Astrocyte (in vitro differentiated cells and primary cell): ENCODE measurements at regions not wholly inside any gene's neighbourhood (a gene's known extent, or its start where the extent isn't known, plus 50 kb on each side); places are given as distances from the start of the nearest gene placed in this dataset.

Experiments used
- DNase-seq: peaks from one replicate; pipeline ENCODE4 v3.0.0-alpha.2; 2010; ENCODE audit warnings: low read depth
- FAIRE-seq: peaks from 2 replicates; lab custom pipeline; 2011; peaks lifted over from hg19 to GRCh38; lab: Jason Lieb, UNC
- H2AFZ ChIP-seq: 2 replicates; pipeline ENCODE4 v1.6.0; 2012; ENCODE audit warnings: low read depth, low read length, inconsistent platforms
- H3K27ac ChIP-seq: 2 replicates; pipeline ENCODE4 v1.5.1; 2011; ENCODE audit warnings: low read depth, low read length, inconsistent platforms
- H3K27me3 ChIP-seq: 2 replicates; pipeline ENCODE4 v1.6.0; 2011; ENCODE audit warnings: low read length, inconsistent platforms; ENCODE audit not compliant: insufficient read depth
- H3K36me3 ChIP-seq: 2 replicates; pipeline ENCODE4 v1.5.1; 2011; ENCODE audit warnings: low read length, inconsistent platforms; ENCODE audit not compliant: insufficient read depth
- H3K4me1 ChIP-seq: 2 replicates; pipeline ENCODE4 v1.5.1; 2011; ENCODE audit warnings: low read length, inconsistent platforms; ENCODE audit not compliant: insufficient read depth
- H3K4me2 ChIP-seq: 2 replicates; pipeline ENCODE4 v1.6.0; 2012; ENCODE audit warnings: low read length, inconsistent platforms
- H3K4me3 ChIP-seq: 2 replicates; pipeline ENCODE4 v1.5.1; 2011; ENCODE audit warnings: low read depth, mild to moderate bottlenecking, low read length, inconsistent platforms; ENCODE audit not compliant: insufficient read depth
- H3K79me2 ChIP-seq: 2 replicates; pipeline ENCODE4 v1.6.0; 2012; ENCODE audit warnings: mild to moderate bottlenecking, low read length, inconsistent platforms; ENCODE audit not compliant: insufficient read depth
- H3K9ac ChIP-seq: 2 replicates; pipeline ENCODE4 v1.6.0; 2012; ENCODE audit warnings: mild to moderate bottlenecking, low read length, inconsistent platforms
- H3K9me3 ChIP-seq: 2 replicates; pipeline ENCODE4 v1.5.1; 2012; ENCODE audit warnings: low read depth, mild to moderate bottlenecking, low read length, inconsistent platforms; ENCODE audit not compliant: insufficient read depth
- H4K20me1 ChIP-seq: 2 replicates; pipeline ENCODE4 v1.6.0; 2012; ENCODE audit warnings: low read length, inconsistent platforms; ENCODE audit not compliant: insufficient read depth
- H3K27ac Mint-ChIP-seq: one replicate; pipeline ENCODE4 v1.8.0; 2021; ENCODE audit warnings: mild to moderate bottlenecking, mixed read lengths; ENCODE audit not compliant: unreplicated experiment
- H3K27me3 Mint-ChIP-seq: one replicate; pipeline ENCODE4 v1.8.0; 2021; ENCODE audit warnings: low read depth, mixed read lengths; ENCODE audit not compliant: unreplicated experiment
- H3K36me3 Mint-ChIP-seq: one replicate; pipeline ENCODE4 v1.8.0; 2021; ENCODE audit warnings: low read depth, mixed read lengths; ENCODE audit not compliant: unreplicated experiment
- H3K4me1 Mint-ChIP-seq: one replicate; pipeline ENCODE4 v1.8.0; 2021; ENCODE audit warnings: low read depth, mixed read lengths; ENCODE audit not compliant: unreplicated experiment
- H3K4me3 Mint-ChIP-seq: one replicate; pipeline ENCODE4 v1.8.0; 2021; ENCODE audit warnings: mild to moderate bottlenecking, moderate library complexity, mixed read lengths; ENCODE audit not compliant: unreplicated experiment
- H3K9me3 Mint-ChIP-seq: one replicate; pipeline ENCODE4 v1.8.0; 2021; ENCODE audit warnings: mild to moderate bottlenecking, mixed read lengths; ENCODE audit not compliant: unreplicated experiment
- EZH2 ChIP-seq: IDR thresholded peaks from 2 replicates; pipeline ENCODE4 v1.6.1; 2012; ENCODE audit warnings: mild to moderate bottlenecking, low read length, inconsistent platforms; ENCODE audit not compliant: insufficient read depth
- TF ChIP-seq, protein P1 (sequence below): IDR thresholded peaks from 2 replicates; pipeline ENCODE4 v1.5.1; 2011; ENCODE audit warnings: low read depth, mild to moderate bottlenecking, inconsistent platforms, low read length, moderate library complexity; ENCODE audit not compliant: insufficient read depth

GRCh38 chr2:53230691-53231090 is 536.9 kb upstream of the CHAC2 start:
- Histone ChIP-seq H3K79me2 (no peaks in the 10 kb centered on the region), H3K27ac (no peak overlapping the region), H2AFZ (no peak overlapping the region), H3K4me2 (no peak overlapping the region), H3K4me3 (no peak overlapping the region), H3K27me3 (no peaks in the 10 kb centered on the region), H4K20me1 (no peaks in the 10 kb centered on the region), H3K36me3 (no peaks in the 10 kb centered on the region), H3K4me1 (no peaks in the 10 kb centered on the region), H3K9me3 (no peaks in the 10 kb centered on the region), H3K9ac (no peak overlapping the region)
- H3K4me1 Mint-ChIP-seq, result no peaks in the 10 kb centered on the region
- H3K27me3 Mint-ChIP-seq, result peaks cover 2% of the 10 kb centered on the region
- no peak for FAIRE-seq
- no peak overlapping the region for H3K27ac Mint-ChIP-seq
- TF ChIP-seq, protein P1, sequence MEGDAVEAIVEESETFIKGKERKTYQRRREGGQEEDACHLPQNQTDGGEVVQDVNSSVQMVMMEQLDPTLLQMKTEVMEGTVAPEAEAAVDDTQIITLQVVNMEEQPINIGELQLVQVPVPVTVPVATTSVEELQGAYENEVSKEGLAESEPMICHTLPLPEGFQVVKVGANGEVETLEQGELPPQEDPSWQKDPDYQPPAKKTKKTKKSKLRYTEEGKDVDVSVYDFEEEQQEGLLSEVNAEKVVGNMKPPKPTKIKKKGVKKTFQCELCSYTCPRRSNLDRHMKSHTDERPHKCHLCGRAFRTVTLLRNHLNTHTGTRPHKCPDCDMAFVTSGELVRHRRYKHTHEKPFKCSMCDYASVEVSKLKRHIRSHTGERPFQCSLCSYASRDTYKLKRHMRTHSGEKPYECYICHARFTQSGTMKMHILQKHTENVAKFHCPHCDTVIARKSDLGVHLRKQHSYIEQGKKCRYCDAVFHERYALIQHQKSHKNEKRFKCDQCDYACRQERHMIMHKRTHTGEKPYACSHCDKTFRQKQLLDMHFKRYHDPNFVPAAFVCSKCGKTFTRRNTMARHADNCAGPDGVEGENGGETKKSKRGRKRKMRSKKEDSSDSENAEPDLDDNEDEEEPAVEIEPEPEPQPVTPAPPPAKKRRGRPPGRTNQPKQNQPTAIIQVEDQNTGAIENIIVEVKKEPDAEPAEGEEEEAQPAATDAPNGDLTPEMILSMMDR, result no peak
- TF ChIP-seq EZH2, result no peak
- no peaks in the 10 kb centered on the region for H3K36me3 Mint-ChIP-seq
- DNase-seq, result no peak
- H3K9me3 Mint-ChIP-seq, result no peaks in the 10 kb centered on the region
- H3K4me3 Mint-ChIP-seq, result no peak overlapping the region

DNA sequence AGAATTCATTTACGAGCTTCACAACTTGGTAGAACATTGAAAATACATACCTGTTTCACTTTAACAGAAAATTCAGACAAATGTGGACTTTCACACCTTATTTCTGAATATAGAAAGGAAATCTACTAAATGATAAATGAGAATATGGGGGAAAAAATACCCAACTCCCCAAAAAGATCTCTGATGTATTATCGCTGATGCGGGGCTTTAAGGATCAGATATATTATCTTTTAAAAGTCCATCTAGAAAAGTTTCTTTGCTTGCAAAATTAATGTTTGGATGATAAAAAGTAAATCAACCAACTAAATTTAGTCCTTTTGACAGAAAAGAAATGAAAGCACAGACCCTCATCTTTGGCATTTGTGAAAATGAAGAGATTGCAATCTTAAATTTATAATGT is 540.1 kb upstream of the CHAC2 start:
- Histone ChIP-seq H3K79me2 (no peaks in the 10 kb centered on the region), H3K9me3 (no peaks in the 10 kb centered on the region), H2AFZ (no peak overlapping the region), H3K27ac (no peak overlapping the region), H3K4me1 (no peaks in the 10 kb centered on the region), H3K4me3 (no peak overlapping the region), H3K36me3 (no peaks in the 10 kb centered on the region), H3K4me2 (no peak overlapping the region), H4K20me1 (no peaks in the 10 kb centered on the region), H3K9ac (no peak overlapping the region), H3K27me3 (no peaks in the 10 kb centered on the region)
- no peak for FAIRE-seq
- TF ChIP-seq EZH2, result no peak
- TF ChIP-seq, protein P1, result no peak
- no peak for DNase-seq
- Mint-ChIP-seq H3K36me3 (no peaks in the 10 kb centered on the region), H3K4me3 (no peak overlapping the region), H3K27me3 (peaks cover 2% of the 10 kb centered on the region), H3K9me3 (no peaks in the 10 kb centered on the region), H3K4me1 (no peaks in the 10 kb centered on the region), H3K27ac (no peak overlapping the region)

DNA sequence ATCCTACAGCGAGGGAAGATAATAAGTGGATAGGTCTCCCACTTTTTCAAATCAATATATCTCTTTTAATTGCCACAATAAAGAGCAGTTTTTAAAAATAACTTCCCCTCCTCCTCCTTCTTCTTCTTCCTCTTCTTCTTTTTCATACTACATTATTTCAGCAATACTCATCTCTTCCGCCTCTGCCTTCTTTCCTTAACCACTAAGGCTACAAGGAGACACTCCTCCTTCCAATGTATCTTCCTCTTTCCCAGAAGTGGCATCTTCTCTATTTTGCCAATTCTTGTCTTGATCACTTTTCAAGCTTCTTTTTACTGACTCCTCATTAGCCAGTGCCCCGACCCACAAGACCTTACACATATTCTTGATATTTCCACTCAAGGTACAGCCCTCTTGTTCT is 546.6 kb upstream of the CHAC2 start:
- Histone ChIP-seq H3K4me3 (no peak overlapping the region), H2AFZ (no peak overlapping the region), H3K27ac (no peak overlapping the region), H3K4me2 (no peak overlapping the region), H3K9me3 (no peaks in the 10 kb centered on the region), H3K79me2 (no peaks in the 10 kb centered on the region), H3K9ac (no peak overlapping the region), H3K27me3 (no peaks in the 10 kb centered on the region), H4K20me1 (no peaks in the 10 kb centered on the region), H3K4me1 (no peaks in the 10 kb centered on the region), H3K36me3 (no peaks in the 10 kb centered on the region)
- Mint-ChIP-seq H3K27ac (no peak overlapping the region), H3K9me3 (peaks cover 2% of the 10 kb centered on the region), H3K4me3 (no peak overlapping the region), H3K36me3 (peaks cover 2% of the 10 kb centered on the region), H3K4me1 (no peaks in the 10 kb centered on the region), H3K27me3 (no peaks in the 10 kb centered on the region)
- TF ChIP-seq, protein P1, result no peak
- TF ChIP-seq EZH2, result no peak
- DNase-seq (no peak), FAIRE-seq (no peak)
